GM18499 (cell line): ENCODE measurements at regions not wholly inside any gene's neighbourhood (a gene's known extent, or its start where the extent isn't known, plus 50 kb on each side); places are given as distances from the start of the nearest gene placed in this dataset.

Source experiments
- ATAC-seq: cut with Tn5 transposase; IDR thresholded peaks from one replicate; pipeline ENCODE4 v1.9.1; 2021; ENCODE audit warnings: moderate number of reproducible peaks; ENCODE audit not compliant: insufficient read depth, unreplicated experiment

DNA sequence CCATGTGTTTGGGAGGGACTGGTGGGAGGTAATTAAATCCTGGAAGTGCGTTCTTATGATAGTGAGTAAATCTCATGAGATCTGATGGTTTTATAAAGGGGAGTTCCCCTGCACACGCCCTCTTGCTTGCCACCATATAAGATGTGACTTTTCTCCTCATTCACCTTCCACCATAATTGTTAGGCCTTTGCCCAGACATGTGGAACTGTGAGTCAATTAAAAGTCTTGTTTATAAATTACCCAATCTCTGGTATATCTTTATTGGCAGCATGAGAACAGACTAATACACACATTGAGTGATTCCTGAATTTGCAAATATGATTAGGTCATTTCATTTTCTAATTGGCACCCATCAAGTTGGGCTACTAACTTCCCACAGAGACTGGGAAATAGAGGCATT lies 977.2 kb downstream of the SLITRK1 start:
- ATAC-seq = no peak

DNA sequence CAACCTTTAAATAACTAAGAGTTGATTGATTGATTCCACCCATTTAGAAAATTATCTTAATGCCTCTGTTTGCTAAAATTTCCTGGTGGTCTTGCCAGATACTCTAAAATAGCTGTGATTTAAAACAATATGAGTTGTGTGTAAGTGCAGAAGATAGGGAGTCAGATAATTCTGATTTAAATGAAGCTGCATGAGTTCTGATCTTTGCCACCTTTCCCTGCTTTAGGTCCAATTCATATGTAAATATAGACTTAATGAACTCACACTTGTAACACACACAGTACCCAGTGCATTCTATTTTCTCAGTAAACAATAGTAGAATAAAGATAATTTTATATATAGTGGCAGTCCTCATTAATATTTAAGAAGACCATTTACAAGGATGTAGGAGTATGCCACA lies 981.8 kb downstream of the SLITRK1 start:
- ATAC-seq = no peak

DNA sequence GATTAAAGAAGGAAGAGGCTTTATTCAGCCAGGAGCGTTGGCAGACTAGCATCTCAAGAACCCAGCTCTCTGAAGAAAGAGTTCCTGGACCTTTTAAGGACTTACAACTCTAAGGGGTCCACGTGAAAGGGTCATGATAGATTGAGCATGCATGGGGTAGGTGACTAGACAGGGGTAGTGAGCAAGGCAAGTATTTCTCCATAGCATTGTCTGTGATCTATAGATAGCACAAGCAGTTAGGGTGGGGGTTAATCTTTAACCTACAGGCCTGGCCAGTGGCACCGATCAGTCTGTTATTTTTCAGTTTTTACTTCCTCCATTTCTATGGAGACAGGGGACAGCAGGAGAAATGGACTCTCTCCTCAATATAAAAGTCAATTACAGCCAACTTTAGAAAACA lies 983.7 kb downstream of the SLITRK1 start:
- ATAC-seq = no peak

DNA sequence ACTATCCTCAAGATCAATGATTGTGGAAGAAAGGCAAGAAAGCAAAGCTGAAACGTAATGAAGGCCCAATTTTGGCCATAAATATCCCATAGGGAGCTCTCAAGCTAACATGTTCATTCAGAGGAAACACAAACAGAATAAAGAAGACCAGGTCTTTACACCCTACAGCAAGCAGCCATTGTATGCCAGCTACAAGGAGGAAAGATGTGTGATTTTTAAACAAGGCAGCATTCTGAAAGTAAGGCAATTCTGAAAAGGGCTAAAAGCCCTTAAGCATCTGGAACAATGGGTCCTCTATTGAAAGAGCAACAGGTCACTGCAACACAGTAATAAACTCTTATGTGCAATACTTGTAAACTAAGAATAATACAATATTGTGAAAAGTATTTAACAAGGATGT lies 1002.4 kb downstream of the SLITRK1 start:
- no peak for ATAC-seq

DNA sequence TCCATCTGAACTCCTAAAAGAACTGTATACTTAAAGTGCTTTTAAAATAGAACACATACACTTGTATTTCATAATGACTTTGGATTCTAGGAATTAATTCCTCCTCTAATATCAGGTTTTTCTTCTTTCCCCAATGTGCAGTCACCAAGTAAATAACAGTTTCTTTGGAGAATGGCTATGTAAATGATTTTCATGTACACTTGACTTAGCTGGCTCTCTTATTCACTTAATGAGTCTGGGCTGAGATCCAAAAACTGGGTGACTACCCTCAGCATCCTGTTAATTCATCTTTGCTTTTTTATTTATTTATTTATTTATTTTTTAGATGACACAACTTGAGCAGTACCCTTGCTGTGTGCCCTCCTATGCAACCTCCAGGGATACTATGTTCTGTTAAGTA lies 1003.7 kb downstream of the SLITRK1 start:
- no peak for ATAC-seq

DNA sequence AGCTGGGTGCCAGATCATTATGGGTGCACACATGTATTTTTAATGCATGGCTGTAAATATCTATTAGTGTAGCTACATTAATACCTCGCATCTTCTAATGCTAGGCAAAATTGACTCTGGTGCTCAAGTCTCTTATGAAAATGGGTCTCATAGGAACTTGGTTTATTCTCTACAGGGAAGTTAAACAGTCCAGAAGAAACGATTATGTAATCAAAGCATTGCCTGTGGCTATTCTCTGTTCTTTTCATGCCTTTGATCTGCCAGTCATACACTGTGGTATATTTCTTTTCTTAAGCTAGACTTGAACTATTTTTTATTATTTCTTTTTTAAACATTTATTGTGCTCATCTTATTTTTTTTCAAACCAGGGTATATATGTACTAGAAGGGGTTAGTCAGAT lies 1015.0 kb downstream of the SLITRK1 start:
- ATAC-seq = no peak

DNA sequence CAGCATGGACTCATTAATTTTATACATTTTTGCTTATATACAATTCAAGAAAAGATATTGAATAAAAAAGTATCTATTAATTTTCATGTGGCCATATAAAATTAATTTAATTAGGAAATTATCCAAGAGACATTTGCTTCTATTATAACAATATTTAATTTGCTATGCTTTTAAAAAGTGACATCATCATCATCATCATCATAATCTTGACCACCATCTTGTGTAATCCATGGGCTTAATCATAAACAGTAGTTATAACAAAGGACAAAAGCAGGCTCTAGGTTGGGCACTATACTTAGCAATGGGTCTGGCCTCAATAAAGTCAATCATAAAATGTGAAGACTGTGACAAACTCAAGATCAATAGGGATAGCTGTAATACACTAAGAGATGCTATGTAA lies 1031.6 kb downstream of the SLITRK1 start:
- no peak for ATAC-seq

DNA sequence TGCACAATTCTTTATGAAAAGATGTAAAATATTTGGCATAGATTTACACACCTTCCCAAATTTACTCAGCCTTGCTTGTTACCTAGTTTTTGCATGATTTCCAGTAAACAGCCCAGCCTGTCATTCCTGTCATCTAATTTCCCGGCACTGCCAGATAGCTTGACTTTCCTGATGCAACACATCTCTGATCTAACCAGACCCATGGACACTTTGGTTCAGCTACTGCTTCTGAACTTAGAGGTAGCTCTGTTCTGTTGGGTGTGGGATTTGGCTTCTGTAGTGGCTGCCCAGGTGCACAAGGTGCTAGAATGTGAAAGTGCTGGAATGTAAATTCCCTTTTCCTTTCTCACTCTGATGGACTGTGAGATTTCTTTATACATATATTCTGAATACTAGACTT lies 1033.5 kb downstream of the SLITRK1 start:
- ATAC-seq = no peak

DNA sequence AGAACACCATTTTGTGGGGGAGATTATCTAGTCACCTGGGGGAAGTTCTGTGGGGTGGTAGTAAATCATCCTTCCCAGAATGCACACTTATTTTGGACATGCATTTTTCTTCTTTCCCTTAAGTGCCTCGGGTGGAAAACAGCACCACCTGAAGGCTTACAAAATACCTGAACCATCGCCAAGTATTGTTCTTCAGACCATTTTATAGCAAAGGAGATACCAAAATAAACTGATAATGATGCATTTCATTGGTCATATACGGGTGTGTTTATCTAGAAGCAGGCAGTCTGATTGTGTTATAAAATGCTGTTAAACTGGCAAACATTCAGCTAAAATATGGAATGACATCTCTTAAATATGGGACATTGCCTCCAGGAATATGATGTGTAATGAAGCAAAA lies 1034.7 kb downstream of the SLITRK1 start:
- ATAC-seq = no peak

DNA sequence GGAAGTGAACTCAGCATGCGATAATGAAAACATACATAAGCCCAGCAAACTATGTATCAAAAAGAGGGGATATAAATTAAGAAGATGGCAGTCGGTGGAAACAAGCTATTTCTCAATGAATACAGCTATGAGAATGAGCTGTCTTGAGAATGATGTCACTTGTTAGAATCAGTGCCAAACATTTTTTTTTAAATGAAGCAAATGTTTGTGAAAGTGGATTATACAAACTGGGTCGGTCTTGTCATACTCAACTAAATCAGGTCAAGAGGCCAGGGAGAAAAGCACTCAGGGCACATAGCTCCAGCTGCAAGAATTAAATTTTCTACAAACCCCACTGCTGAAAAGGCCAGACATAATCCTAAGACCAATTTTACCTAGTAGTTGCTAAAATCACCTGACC lies 1048.4 kb downstream of the SLITRK1 start:
- ATAC-seq = no peak

DNA sequence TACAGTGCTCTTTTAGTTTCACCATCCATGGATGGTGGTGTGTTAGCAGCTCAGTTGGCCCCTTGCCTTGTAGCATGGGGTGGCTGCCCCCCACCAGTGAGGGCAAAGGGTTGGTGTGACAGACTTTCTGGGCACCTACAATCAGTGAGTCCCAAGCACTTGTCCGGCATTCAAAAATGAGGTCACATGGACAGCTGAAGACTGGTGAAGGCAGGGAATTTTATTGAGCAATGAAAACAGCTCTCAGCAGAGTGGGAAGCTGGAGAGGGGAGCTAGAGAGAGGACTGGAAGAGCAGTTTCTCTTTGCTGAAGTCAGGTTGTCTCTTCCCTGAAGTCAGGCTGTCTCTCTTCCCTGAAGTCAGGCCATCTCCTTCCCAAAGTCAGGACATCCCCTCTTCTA lies 1053.2 kb downstream of the SLITRK1 start:
- no peak for ATAC-seq

DNA sequence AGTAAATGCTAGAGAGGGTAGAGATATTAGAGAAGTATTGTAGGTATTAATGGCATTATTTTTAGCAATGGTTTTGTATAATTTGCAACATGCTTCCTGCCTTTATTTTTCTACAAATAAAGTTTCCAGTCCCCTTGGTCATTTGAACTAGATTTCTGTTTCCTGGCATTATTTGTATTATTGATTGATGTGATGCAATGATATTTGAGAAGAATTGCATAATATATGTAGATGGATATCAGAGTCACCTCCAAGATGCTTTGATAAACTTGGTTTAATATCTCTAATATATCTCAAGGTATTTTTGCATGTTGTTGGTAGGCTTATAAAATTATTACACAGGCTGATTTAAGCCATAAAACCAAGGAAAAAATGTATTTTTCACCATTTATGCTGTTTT lies 1054.5 kb downstream of the SLITRK1 start:
- no peak for ATAC-seq

DNA sequence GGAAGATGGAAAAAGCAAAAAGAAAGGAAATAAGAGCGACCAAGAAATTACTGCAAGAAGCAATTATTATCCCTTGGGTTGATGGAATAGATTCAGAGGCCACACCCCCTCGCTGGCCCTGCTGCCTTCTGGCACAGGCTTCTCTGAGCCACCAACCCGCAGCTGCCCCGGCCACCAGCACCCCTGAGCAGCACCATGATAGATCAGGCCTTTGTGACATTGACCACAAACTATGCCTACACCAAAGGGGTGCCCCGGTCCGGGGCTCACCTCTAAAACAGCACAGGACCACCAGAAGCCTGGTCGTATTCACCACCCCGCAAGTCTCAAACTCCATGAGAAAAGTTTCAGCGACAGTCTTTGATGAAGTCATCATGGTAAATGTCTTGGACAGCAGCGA lies 1059.3 kb downstream of the SLITRK1 start:
- no peak for ATAC-seq

DNA sequence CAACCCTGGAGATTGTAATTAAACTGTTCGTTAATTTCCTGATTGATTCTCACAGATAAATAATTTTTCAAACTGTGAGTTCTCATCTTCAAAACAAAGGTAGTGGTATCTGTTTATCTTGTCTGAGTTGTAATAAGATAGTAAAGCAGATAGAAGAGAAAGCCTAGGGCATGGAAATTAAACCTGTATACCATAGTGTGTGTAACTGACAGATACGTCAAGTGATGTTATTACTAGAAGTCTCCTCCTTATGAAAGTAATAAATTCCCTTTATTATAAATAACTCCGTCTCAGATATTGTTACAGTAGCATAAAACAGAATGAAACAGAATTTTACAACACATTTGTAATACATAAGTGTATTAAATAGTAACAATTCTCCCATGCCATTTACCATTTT lies 1065.1 kb downstream of the SLITRK1 start:
- ATAC-seq = no peak

DNA sequence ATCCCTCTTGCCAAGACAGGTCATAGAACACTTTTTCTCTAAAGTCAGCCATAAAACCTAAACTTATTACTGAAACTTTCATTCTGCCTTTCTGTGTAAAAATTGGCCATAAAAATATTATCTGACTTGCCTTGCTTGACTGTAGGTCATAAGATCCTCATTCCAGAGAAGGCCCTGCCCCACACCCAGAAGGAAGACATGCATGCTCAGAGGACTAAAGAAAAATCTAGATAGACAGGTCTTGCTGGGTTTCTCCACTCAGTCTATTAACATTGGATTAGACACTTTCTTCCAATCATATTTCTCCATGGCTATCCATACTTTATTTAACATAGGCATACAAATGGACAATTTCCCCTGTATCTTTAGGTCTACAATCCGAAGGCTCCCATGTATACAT lies 1066.5 kb downstream of the SLITRK1 start:
- no peak for ATAC-seq

DNA sequence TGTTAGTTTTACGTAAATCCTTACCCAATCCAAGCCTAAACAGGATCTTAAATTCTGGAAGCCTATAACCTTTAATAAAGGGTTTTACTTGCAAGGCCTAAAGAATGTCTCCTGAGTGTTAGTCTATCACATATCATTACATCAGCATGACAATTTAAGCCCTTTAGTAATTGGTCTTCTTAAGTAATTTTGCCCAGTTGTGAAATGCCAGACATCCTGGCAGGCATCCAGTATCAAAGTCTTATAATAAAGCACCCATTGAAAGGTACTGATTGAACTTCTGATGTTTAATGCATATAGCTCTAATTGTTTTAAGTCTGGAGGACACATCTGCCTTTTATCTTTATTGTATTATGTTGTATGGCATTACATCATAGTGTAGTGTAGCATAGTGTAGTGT lies 1078.9 kb downstream of the SLITRK1 start:
- no peak for ATAC-seq

DNA sequence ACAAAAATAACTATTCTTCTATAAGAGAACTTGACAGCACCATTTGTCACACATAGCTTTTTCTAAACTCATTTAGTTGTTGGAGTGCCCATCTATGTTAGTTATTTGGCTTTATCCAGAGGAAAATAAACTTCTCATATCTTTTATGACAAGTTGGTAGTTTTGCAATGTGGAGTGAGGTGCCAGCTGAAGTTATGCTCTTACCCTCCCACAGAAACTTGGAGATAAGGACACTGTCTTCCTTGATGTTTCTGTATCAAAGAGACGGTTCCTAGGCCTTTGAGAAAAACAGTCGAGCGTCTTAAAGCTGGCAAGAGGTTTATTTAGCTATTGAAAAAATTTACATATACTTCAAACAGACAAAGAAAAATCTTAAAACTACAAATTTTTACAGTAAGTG lies 1079.7 kb downstream of the SLITRK1 start:
- no peak for ATAC-seq

DNA sequence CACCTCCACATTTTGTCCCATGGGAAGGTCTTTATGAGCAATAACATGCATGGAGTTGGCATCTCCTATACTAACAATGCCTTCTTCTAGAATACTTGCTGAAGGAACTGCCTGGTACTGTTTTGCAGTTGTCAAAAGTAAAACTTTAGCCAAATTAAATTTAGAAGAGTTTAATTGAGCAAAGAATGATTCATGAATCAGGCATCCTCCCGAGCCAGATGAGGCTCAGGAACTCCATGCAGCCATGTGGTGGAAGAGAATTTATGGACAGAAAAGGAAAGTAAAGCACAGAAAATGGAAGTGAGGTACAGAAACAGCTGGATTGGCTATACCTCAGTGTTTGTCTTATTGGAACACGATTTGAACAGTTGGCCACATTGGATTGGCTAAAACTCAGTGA lies 1081.9 kb downstream of the SLITRK1 start:
- no peak for ATAC-seq

DNA sequence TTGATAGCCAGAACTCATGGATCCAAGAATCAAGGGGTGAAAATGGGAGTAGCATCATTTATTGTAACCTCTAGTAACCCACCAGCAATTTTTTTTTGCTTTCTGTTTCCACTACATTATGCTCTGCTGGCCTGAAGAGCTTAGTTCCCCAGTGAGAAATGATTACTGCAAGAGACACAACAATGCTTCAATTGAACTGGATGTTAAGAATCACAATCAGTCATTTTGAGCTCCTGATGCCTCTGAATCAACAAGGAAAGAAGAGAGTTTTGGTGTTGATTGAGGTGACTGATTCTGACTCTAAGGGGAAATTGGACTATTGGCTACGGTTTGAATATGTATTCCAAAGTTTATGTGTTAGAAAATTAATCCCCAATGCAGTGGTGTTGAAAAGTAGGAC lies 1084.4 kb downstream of the SLITRK1 start:
- ATAC-seq = no peak

DNA sequence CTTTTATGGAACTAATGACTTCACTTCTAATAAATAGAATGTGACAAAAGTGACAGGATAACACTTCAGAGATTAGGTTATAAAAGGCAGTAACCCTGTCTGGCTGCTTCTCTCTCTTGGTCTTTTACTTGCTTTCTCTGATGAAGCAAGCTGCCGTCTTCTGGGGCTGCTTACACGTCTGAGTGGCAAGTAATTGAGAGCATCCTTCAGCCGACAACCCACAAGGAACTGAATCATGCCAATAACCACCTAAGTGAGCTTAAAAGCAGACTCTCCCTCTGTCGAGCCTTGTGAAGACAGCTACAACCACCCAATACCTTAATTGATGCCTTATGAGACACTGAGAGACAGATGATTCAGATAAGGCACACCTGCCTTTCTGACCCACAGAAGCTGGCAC lies 1091.2 kb downstream of the SLITRK1 start:
- no peak for ATAC-seq

DNA sequence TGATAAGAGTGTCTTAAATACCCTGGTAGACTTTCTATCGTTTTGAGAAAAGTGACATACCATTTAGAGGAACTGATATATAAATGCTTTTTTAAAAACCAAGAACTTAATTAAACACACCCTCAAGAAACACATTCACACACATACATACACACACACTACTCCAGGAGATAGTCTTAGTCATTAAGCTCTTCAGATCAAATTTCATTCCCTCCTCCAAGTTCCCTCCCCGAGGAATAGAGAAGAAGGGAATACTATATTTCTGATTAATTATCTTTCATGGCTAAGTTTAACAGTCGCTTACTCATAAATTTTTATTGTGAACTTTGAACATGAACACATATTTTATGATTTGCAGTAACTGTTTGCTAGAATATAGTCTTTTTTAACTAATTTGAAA lies 1109.5 kb downstream of the SLITRK1 start:
- ATAC-seq = no peak

DNA sequence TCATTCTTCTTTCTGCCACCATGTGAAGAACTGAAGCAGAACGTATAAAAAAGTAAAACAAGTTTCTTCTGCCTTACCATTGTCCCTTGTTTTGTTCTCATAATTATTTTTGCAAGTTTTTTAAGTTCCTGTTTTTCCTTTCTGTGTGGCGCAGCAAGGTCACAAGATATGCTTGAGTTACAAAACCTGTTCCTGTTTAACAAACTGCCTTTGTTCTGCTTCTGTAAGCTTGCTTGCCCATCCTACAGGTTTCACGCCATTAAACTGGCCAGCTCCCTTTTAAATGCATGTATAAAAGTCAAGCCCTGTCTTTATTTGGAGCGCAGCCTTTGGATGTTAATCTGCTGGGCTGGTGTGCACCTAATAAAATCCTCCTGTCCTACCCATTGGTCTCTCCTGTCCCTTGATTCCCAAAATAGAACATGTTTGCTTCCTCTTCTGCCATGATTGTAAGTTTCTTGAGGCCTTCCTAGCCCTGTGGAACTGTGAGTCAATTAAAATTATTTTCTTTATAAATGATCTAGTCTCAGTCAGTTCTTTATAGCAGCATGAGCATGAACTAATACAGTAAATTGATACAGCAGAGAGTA lies 1115.4 kb downstream of the SLITRK1 start:
- no peak for ATAC-seq

DNA sequence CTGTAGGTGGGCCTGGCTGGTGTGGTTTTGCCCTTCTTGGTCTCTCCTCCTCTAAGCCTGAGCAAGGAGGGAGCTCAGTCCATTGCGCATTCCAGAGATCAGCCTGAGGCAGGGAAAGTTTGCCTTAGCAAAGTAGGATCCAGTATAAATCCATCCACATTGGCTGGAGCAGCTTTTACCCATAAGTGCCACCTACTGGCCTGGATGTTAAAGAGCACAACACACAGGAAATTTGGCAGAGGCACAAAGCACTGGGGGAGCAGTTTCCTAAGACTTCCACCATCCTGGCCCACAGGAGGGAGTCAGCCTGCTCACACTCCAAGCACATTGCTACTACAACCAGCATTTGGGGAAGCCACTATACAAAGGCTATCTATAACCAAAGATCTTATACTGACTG lies 1124.2 kb downstream of the SLITRK1 start:
- ATAC-seq = no peak
